HL-60 (cell line): ENCODE measurements at regions not wholly inside any gene's neighbourhood (a gene's known extent, or its start where the extent isn't known, plus 50 kb on each side); places are given as distances from the start of the nearest gene placed in this dataset.

Source experiments
- CTCF ChIP-seq: IDR thresholded peaks from one replicate; pipeline ENCODE4 v1.5.1; 2011; ENCODE audit warnings: low read length, control low read depth, inconsistent platforms; ENCODE audit not compliant: insufficient read depth
- GABPA ChIP-seq: IDR thresholded peaks from 2 replicates; pipeline ENCODE4 v1.6.1; 2012; ENCODE audit warnings: low read depth
- POLR2AphosphoS5 ChIP-seq: IDR thresholded peaks from 2 replicates; pipeline ENCODE4 v1.6.1; 2012; ENCODE audit warnings: low read depth
- REST ChIP-seq: IDR thresholded peaks from 2 replicates; pipeline ENCODE4 v1.6.1; 2012; ENCODE audit warnings: low read depth; ENCODE audit not compliant: insufficient replicate concordance
- SPI1 ChIP-seq: IDR thresholded peaks from 2 replicates; pipeline ENCODE4 v1.6.1; 2012; ENCODE audit warnings: low read depth, mild to moderate bottlenecking, borderline replicate concordance

GRCh38 chr20:52016022-52016421 is 175.6 kb downstream of the ZFP64 start:
- TF ChIP-seq CTCF: no peak
- no peak for TF ChIP-seq POLR2AphosphoS5
- no peak for TF ChIP-seq SPI1
- TF ChIP-seq REST: no peak
- no peak for TF ChIP-seq GABPA
